Stomach (tissue), 4 donors: ENCODE measurements at regions not wholly inside any gene's neighbourhood (a gene's known extent, or its start where the extent isn't known, plus 50 kb on each side); places are given as distances from the start of the nearest gene placed in this dataset.

Source experiments
- POLR2AphosphoS5 ChIP-seq, 3 donors: sonication (generic); formaldehyde crosslinking; IDR thresholded peaks; one replicate each; pipeline ENCODE4 v1.6.1; 2016; ENCODE audit warnings: antibody characterized with exemption in 3 of 3
- TF ChIP-seq, protein P1 (sequence below), 7 experiments: fragments of 450-650 bp in 4 of 7; fragments of 200-600 bp in 3 of 7; sonication (generic) in 3 of 7; IDR thresholded peaks; one replicate each; pipeline ENCODE4 v1.5.1; 2016 to 2019; ENCODE audit warnings: antibody characterized with exemption in 7 of 7, control low read depth in 2 of 7, mild to moderate bottlenecking in 1 of 7

DNA sequence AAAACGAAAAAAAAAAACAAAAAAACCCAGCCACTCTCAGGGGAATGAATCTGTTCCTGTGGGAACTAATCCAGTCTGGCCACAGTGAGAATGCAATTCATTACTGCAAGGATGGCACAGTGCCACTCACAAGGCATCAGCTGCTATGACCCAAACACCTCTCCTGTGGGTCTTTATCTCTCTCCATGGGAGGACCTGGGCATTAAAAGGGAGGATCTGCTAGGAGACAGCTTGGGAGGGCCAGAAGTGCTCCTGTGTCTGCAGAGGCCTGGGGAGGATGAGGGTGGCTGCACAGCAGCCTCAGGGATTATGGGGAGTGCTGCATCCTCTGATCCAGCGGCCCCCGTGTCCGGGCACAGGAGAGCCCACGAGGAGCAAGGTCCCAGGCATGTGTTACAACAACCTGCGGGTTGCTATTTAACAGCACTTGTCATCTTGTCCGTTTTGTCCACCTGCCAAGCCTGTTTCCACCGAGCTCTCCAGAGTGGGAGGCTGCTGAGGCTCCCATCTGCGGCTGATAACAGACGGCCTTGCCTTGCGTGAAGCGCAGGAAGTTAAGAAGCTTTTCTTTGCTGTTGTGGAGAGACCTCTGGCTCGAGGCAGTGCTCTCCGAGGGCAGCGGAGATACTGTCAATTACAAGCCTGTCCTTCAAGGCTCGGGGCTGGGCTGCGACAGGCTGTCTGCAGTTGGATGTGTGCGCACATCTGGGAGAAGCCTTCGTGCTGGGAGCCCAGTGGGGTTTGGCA is 97.7 kb downstream of the NXPE2 start:
- TF ChIP-seq POLR2AphosphoS5 (IDR thresholded peaks at IDR 0.05) = no peak
- TF ChIP-seq, protein P1, sequence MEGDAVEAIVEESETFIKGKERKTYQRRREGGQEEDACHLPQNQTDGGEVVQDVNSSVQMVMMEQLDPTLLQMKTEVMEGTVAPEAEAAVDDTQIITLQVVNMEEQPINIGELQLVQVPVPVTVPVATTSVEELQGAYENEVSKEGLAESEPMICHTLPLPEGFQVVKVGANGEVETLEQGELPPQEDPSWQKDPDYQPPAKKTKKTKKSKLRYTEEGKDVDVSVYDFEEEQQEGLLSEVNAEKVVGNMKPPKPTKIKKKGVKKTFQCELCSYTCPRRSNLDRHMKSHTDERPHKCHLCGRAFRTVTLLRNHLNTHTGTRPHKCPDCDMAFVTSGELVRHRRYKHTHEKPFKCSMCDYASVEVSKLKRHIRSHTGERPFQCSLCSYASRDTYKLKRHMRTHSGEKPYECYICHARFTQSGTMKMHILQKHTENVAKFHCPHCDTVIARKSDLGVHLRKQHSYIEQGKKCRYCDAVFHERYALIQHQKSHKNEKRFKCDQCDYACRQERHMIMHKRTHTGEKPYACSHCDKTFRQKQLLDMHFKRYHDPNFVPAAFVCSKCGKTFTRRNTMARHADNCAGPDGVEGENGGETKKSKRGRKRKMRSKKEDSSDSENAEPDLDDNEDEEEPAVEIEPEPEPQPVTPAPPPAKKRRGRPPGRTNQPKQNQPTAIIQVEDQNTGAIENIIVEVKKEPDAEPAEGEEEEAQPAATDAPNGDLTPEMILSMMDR (IDR thresholded peaks at IDR 0.05) = no peak
